Kasumi-1 (cell line): ENCODE measurements at regions not wholly inside any gene's neighbourhood (a gene's known extent, or its start where the extent isn't known, plus 50 kb on each side); places are given as distances from the start of the nearest gene placed in this dataset.
"Not testable (repeated sequence)": the region's sequence is repeated elsewhere in the genome, so short reads cannot be mapped to it uniquely, and the experiment has no call there.

Source experiments
- DNase-seq, 2 experiments: peaks; one replicate each; lab custom pipeline; 2025; lab: John Stamatoyannopoulos, UW

- DNase-seq: no peak
Measured at GRCh38 chrX:121433289-121433688, 385.9 kb downstream of the GLUD2 start.

- not testable (repeated sequence) for DNase-seq
Measured at GRCh38 chrX:121437666-121438065, 390.3 kb downstream of the GLUD2 start.

- DNase-seq: no peak
Measured at GRCh38 chrX:121455890-121456289, 408.5 kb downstream of the GLUD2 start.

GRCh38 chrX:121456315-121456714, 408.9 kb downstream of the GLUD2 start:
- DNase-seq: no peak

- no peak for DNase-seq
Measured at GRCh38 chrX:121457096-121457495, 409.7 kb downstream of the GLUD2 start.

- DNase-seq: peak in 1 of 2 experiments; percentile 0
Measured at GRCh38 chrX:121479406-121479805, 432.0 kb downstream of the GLUD2 start.

- no peak for DNase-seq
Measured at GRCh38 chrX:121496966-121497365, 449.6 kb downstream of the GLUD2 start.

GRCh38 chrX:121504153-121504552, 456.7 kb downstream of the GLUD2 start:
- DNase-seq: no peak

DNA sequence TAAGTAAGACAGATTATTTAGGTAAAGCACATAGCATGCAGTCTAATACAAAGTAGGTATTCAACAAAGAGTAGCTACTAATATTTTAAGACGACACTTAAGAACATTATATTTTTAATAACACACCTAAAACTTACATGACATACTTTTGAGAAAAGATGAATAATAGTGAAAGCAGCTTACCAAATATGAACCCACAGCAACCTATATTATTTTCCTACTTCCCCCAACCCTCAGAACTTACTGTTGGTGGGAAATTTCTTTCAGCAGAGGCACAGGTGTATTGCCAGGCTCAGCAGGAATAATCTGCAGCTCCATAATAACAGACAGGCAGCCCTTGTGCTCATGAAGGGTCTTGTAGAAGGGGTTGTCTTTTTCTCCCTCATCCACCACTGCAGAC, 498.9 kb downstream of the GLUD2 start:
- no peak for DNase-seq

GRCh38 chrX:121558886-121559285, 511.5 kb downstream of the GLUD2 start:
- DNase-seq: no peak

- no peak for DNase-seq
Measured at GRCh38 chrX:121562616-121563015, 515.2 kb downstream of the GLUD2 start.

GRCh38 chrX:121569609-121570008, 522.2 kb downstream of the GLUD2 start:
- no peak for DNase-seq

- no peak for DNase-seq
Measured at GRCh38 chrX:121570072-121570841, 522.8 kb downstream of the GLUD2 start.

DNA sequence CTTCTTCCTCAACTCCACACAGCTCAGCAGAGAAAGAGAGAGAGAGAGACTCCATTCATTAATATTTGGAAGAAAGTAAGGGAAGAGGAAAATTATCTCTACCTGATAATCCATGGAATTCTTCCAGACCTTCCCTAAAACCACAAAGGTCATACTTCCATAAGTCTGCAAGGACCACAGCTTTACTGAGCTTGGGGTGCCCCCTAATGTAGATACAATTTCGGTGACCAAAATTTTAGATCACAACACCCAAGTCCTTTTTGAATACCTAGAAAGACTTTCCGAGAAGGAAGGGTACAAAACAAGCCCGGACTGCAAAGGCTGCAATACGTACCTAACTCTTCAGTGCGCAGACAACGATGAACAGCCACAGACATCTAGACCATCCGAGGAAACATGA, 523.9 kb downstream of the GLUD2 start:
- DNase-seq: no peak

- DNase-seq: not testable (repeated sequence)
Measured at GRCh38 chrX:121574384-121574783, 527.0 kb downstream of the GLUD2 start.

- DNase-seq: peak; percentile 24 to 29
Measured at GRCh38 chrX:121579016-121579760, 531.8 kb downstream of the GLUD2 start.

GRCh38 chrX:121581885-121582284, 534.5 kb downstream of the GLUD2 start:
- DNase-seq: no peak

- no peak for DNase-seq
Measured at GRCh38 chrX:121585626-121586025, 538.2 kb downstream of the GLUD2 start.

- DNase-seq: no peak
Measured at GRCh38 chrX:121592884-121593283, 545.5 kb downstream of the GLUD2 start.

- DNase-seq: no peak
Measured at GRCh38 chrX:121598356-121598755, 550.9 kb downstream of the GLUD2 start.

DNA sequence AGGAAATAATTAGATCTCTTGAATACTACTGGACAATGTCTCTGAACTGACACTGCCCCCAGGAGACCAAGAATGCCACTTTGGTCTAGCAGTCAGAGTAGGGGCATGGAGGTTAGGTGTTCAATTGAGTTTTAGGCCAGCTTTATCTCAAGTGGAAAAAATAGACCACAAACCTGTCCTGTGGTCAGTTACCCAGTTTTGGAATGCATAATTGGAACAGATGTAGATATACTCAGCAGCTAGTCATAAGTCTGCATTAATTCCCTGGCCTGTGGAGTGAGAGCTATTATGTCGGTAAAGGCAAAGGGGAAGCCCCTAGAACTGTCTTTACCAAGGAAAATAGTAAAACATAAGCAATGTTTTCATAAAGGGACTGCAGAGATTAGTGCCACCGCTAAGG, 587.7 kb downstream of the GLUD2 start:
- DNase-seq: no peak

DNA sequence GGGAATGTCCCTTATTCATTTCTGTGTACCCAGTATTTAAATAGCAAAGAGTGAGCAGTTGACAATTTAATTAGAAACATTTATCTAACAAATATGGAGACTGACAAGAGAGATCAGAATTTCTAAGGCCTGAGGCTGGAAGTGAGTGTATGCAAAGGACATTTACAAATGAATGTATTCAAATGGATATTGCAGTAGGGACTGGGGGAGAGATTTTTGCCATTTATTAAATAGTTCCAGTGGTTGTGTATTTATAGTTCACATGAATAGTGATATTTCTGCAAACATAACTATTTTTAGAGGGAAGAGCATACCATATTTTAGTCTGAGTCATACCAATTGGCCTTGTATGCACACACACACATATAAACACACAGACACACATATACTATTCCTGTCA, 592.4 kb downstream of the GLUD2 start:
- DNase-seq: no peak

GRCh38 chrX:121641560-121641959, 594.1 kb downstream of the GLUD2 start:
- DNase-seq: no peak
